LNCAP (cell line): ENCODE measurements at regions not wholly inside any gene's neighbourhood (a gene's known extent, or its start where the extent isn't known, plus 50 kb on each side); places are given as distances from the start of the nearest gene placed in this dataset.

ENCODE experiments used
- CTCF ChIP-seq: fragments of 450-650 bp; IDR thresholded peaks from 2 replicates; pipeline ENCODE4 v1.5.1; 2017; ENCODE audit warnings: mild to moderate bottlenecking

- no peak for TF ChIP-seq CTCF
Observed at GRCh38 chr4:38469410-38469809, 194.6 kb upstream of the KLF3 start.

DNA sequence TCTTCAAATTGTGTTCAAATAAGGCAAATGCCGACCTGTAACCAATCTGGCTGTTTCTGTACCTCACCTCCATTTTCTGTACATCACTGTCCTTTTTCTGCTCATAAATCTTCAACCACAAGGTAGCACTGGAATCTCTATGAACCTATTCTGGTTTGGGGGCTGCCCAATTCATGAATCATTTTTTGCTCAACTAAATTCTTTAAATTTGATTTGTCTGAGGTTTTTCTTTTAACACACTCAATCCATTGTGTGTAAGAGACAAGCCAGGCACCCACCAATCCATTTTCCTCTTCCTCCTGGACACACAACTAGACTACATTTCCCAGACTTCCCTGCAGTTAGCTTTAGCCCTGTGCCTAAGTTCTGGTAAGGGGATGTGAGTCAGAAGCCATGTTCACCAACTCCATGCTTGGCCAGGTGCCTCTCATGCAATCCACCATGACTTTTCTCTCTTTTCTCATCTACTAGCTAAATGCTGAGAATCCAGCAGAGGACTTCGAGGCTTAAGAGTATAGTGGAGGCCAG is 193.2 kb upstream of the KLF3 start:
- TF ChIP-seq CTCF: no peak

DNA sequence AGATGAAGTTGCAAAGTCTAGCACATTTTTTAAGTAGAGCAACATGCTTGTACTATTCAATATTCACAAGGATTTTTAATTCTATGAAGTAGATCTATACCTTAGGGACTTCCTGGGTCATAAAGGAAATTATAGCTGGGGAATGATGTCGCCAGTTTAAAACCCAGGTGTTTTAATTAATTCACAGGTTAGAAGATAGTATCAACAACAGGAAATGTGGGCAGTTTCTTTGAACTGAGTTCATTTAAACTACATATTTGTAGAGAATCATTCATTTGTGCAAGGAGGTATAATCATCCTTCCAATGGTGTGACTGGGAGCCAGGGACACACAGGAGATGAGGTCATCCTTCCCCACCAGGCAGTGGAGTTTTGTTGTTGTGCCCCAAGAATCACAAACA is 181.3 kb upstream of the KLF3 start:
- no peak for TF ChIP-seq CTCF

GRCh38 chr4:38489011-38489861 is 174.8 kb upstream of the KLF3 start:
- TF ChIP-seq CTCF: no peak

- TF ChIP-seq CTCF: no peak
Observed at GRCh38 chr4:38489924-38490639, 173.9 kb upstream of the KLF3 start.

DNA sequence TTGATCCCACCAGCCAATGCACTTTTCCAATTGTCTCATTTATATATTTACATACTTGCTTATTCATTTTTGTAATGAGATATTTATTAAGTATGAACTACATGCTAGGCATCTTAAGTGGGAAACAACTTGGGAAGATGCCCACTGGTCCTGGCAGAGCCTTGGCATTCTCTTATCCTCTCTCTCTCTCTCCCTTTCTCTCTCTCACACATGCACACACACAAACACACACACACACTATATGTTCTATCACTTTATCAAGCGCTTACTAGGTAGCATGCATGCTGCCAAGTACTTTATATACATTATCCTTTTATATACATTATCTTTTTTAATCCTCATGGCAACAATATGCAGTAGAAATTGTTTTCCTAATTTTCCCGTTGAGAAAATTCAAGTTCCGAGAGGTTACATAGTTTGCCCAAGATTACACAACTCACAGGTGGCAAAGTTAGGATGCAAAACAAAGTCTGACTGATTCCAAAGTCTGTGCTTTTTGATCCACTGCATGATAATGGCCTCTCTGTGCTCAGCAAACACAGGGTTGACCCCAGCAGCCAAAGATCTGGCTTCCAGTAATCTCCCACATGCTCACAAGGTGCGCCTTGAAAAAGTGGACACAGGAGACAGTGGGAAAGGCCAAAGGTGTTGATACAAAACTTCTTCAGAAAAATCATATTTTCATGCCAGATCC is 173.1 kb upstream of the KLF3 start:
- TF ChIP-seq CTCF: no peak

DNA sequence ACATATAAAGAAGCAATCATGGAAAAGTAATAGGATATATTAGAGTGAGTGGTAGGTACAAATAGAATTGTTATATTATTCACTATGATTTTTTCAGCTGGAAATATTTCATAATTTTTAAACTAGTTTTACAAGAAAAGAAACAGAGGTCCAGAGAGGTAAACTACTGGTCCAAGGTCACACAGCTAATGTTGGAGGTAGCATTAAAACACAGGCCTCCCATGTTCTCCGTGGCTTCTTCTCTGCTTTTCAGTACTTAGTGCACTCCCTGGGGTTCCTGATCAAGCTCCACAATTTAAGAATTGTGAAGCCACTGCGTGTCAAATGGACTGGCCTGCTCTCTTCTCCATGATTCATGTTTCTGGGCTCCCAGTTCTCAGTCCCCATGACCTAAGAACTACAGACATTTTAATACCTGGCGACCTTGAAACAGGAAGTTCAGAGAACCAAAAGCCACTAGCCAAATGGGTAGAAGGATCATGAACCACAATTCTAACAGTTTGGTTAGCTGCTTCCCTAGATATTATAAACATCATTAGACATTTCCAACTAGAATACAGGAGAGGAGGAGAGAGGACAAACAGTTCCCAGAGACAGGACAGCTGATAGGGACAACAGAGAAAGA is 172.0 kb upstream of the KLF3 start:
- TF ChIP-seq CTCF: no peak
